Smooth muscle cell (in vitro differentiated cells): ENCODE measurements at regions not wholly inside any gene's neighbourhood (a gene's known extent, or its start where the extent isn't known, plus 50 kb on each side); places are given as distances from the start of the nearest gene placed in this dataset.

Experiments used
- DNase-seq: peaks from one replicate; lab custom pipeline; 2025; ENCODE audit not compliant: unreplicated experiment; lab: John Stamatoyannopoulos, UW
- H2AFZ ChIP-seq: fragments of 200-600 bp; sonication (generic); 2 replicates; pipeline ENCODE4 v1.6.0; 2016; ENCODE audit warnings: antibody characterized with exemption, low read depth, mild to moderate bottlenecking
- H3F3A ChIP-seq: fragments of 200-600 bp; sonication (generic); 2 replicates; pipeline ENCODE4 v1.6.0; 2017; ENCODE audit warnings: antibody characterized with exemption, low read depth
- H3K27ac ChIP-seq: fragments of 200-600 bp; sonication (generic); 2 replicates; pipeline ENCODE4 v1.5.1; 2016; ENCODE audit warnings: low read depth, mild to moderate bottlenecking
- H3K27me3 ChIP-seq: fragments of 200-600 bp; sonication (generic); 2 replicates; pipeline ENCODE4 v1.6.1; 2016; ENCODE audit warnings: low read depth, mild to moderate bottlenecking
- H3K36me3 ChIP-seq: fragments of 200-600 bp; sonication (generic); 2 replicates; pipeline ENCODE4 v1.5.1; 2016; ENCODE audit warnings: low read depth
- H3K4me1 ChIP-seq: fragments of 200-600 bp; sonication (generic); 2 replicates; pipeline ENCODE4 v1.5.1; 2016; ENCODE audit warnings: low read depth
- H3K4me2 ChIP-seq: fragments of 200-600 bp; sonication (generic); 2 replicates; pipeline ENCODE4 v1.6.0; 2016; ENCODE audit warnings: mild to moderate bottlenecking
- H3K4me3 ChIP-seq: fragments of 200-600 bp; sonication (generic); 2 replicates; pipeline ENCODE4 v1.5.1; 2016; ENCODE audit warnings: mild to moderate bottlenecking
- H3K79me2 ChIP-seq: fragments of 200-600 bp; sonication (generic); 2 replicates; pipeline ENCODE4 v1.6.0; 2016; ENCODE audit warnings: low read depth, mild to moderate bottlenecking
- H3K9ac ChIP-seq: fragments of 200-600 bp; sonication (generic); 2 replicates; pipeline ENCODE4 v1.6.0; 2016; ENCODE audit warnings: low read depth
- H3K9me3 ChIP-seq: fragments of 200-600 bp; sonication (generic); replicated peaks from 2 replicates; pipeline ENCODE4 v1.5.1; 2016; ENCODE audit warnings: low read depth
- H4K20me1 ChIP-seq: fragments of 200-600 bp; sonication (generic); 2 replicates; pipeline ENCODE4 v1.6.0; 2016; ENCODE audit warnings: low read depth
- CTCF ChIP-seq: fragments of 200-600 bp; sonication (generic); IDR thresholded peaks from 2 replicates; pipeline ENCODE4 v1.5.1; 2017; ENCODE audit warnings: borderline replicate concordance, mild to moderate bottlenecking, antibody characterized with exemption; ENCODE audit not compliant: insufficient read depth, poor library complexity, severe bottlenecking
- WGBS: methylation state at CpG from one replicate; pipeline ENCODE4 v1.1.7; 2016; ENCODE audit warnings: low lambda C conversion rate; 5-methylcytosine and 5-hydroxymethylcytosine counted together

GRCh38 chr2:19846567-19846966 lies 55.2 kb downstream of the TTC32 start:
- Histone ChIP-seq H3K36me3 (no peaks in the 10 kb centered on the region), H3K27me3 (peaks cover 3% of the 10 kb centered on the region), H4K20me1 (no peaks in the 10 kb centered on the region), H3K4me1 (no peaks in the 10 kb centered on the region), H3K9ac (no peak overlapping the region), H2AFZ (no peak overlapping the region), H3K9me3 (no peaks in the 10 kb centered on the region), H3F3A (no peaks in the 10 kb centered on the region), H3K27ac (no peak overlapping the region), H3K4me2 (no peak overlapping the region), H3K79me2 (no peaks in the 10 kb centered on the region), H3K4me3 (no peak overlapping the region)
- WGBS = 98% methylated on average over 2 of the region's 2 CpGs
- DNase-seq = no peak
- TF ChIP-seq CTCF = no peak

- 87% methylated on average over 4 of the region's 4 CpGs for WGBS
- no peak overlapping the region for H3K9ac ChIP-seq
- H4K20me1 ChIP-seq = no peaks in the 10 kb centered on the region
- no peak overlapping the region for H3K4me3 ChIP-seq
- no peaks in the 10 kb centered on the region for H3K4me1 ChIP-seq
- no peak overlapping the region for H2AFZ ChIP-seq
- H3K36me3 ChIP-seq = no peaks in the 10 kb centered on the region
- H3K79me2 ChIP-seq = no peaks in the 10 kb centered on the region
- no peak for DNase-seq
- no peaks in the 10 kb centered on the region for H3K9me3 ChIP-seq
- no peak overlapping the region for H3K4me2 ChIP-seq
- peaks cover 3% of the 10 kb centered on the region for H3K27me3 ChIP-seq
- no peak for TF ChIP-seq CTCF
- H3F3A ChIP-seq = no peaks in the 10 kb centered on the region
- no peak overlapping the region for H3K27ac ChIP-seq
Measured at GRCh38 chr2:19846030-19846429, 55.8 kb downstream of the TTC32 start.

GRCh38 chr2:19845323-19845920 lies 56.4 kb downstream of the TTC32 start:
- no peak for DNase-seq
- 88% methylated on average over 5 of the region's 5 CpGs for WGBS
- no peak overlapping the region for H3K9ac ChIP-seq
- no peak for TF ChIP-seq CTCF
- H3K79me2 ChIP-seq = no peaks in the 10 kb centered on the region
- H3K27me3 ChIP-seq = peaks cover 3% of the 10 kb centered on the region
- H3K36me3 ChIP-seq = no peaks in the 10 kb centered on the region
- H3F3A ChIP-seq = no peaks in the 10 kb centered on the region
- H4K20me1 ChIP-seq = no peaks in the 10 kb centered on the region
- H3K4me2 ChIP-seq = no peak overlapping the region
- no peak overlapping the region for H2AFZ ChIP-seq
- H3K9me3 ChIP-seq = no peaks in the 10 kb centered on the region
- H3K4me3 ChIP-seq = no peak overlapping the region
- H3K4me1 ChIP-seq = no peaks in the 10 kb centered on the region
- H3K27ac ChIP-seq = no peak overlapping the region

- Histone ChIP-seq H3K27me3 (peaks cover 3% of the 10 kb centered on the region), H3K4me2 (no peak overlapping the region), H4K20me1 (no peaks in the 10 kb centered on the region), H3K36me3 (no peaks in the 10 kb centered on the region), H3K4me3 (no peak overlapping the region), H3F3A (no peaks in the 10 kb centered on the region), H3K9me3 (no peaks in the 10 kb centered on the region), H3K4me1 (no peaks in the 10 kb centered on the region), H3K9ac (no peak overlapping the region), H3K79me2 (no peaks in the 10 kb centered on the region), H2AFZ (no peak overlapping the region), H3K27ac (no peak overlapping the region)
- no peak for DNase-seq
- 86% methylated on average over 5 of the region's 5 CpGs for WGBS
- TF ChIP-seq CTCF = no peak
Measured at GRCh38 chr2:19844750-19845149, 57.0 kb downstream of the TTC32 start.
